ENCODE measurements at regions not wholly inside any gene's neighbourhood (a gene's known extent, or its start where the extent isn't known, plus 50 kb on each side); places are given as distances from the start of the nearest gene placed in this dataset.

DNA sequence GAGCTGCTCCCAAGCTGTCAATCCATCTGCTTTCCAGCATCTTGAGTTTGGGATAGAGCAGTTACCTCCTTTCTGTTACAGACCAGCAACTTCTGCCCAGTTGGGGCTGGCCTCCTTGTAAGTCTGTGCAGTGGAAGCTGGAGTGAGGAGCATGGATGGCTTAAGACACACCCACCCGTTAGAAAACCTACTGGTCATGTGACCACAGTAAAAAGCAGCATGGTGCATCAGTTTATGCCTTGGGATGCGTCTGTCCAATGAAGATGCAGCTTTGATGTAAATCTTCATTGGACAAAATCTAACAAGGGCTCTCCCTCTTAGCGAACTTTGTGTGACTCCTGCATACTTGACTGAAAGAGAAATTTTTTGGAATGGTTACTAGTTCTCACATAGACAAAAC, 453.5 kb downstream of the TYW1 start:
- Histone ChIP-seq H3K36me3 (ENCODE audit: control insufficient read depth in 2 of 2, extremely low read depth in 1 of 2, insufficient read depth in 1 of 2, low read length in 1 of 2) (no peaks in the 10 kb centered on the region), H3K4me3 (ENCODE audit: control insufficient read depth in 1 of 2, extremely low read depth in 1 of 2, low read length in 1 of 2) (no peak overlapping the region), H3K4me1 (ENCODE audit: control insufficient read depth in 1 of 2, extremely low read depth in 1 of 2, insufficient read depth in 2 of 2, low read length in 2 of 2) (no peaks in the 10 kb centered on the region), H3K27me3 (replicated peaks in 1 of 2; ENCODE audit: control insufficient read depth in 2 of 2, extremely low read depth in 1 of 2, insufficient read depth in 2 of 2, low read length in 1 of 2) (peaks cover 0 to 7% of the 10 kb centered on the region in 2 experiments), H3K9me3 (no peaks in the 10 kb centered on the region), H3K27ac (ENCODE audit: low read length) (no peak overlapping the region)
- peaks cover 0 to under 1% (median 0%) of the 10 kb centered on the region in 3 donors for H3K4me1 Mint-ChIP-seq
- WGBS (ENCODE audit: insufficient coverage) = 100% methylated on average over 1 of the region's 3 CpGs
- H3K9me3 Mint-ChIP-seq = peaks cover 4 to 15% (median 15%) of the 10 kb centered on the region in 3 donors
- POLR2A ChIA-PET = no interaction called here
- H3K27ac Mint-ChIP-seq = no peak overlapping the region
- no peak for DNase-seq
- H3K4me3 Mint-ChIP-seq = no peak overlapping the region
- CTCF ChIA-PET = no interaction called here
- peaks cover 2 to 16% of the 10 kb centered on the region in 2 donors for H3K27me3 Mint-ChIP-seq
- H3K36me3 Mint-ChIP-seq = no peaks in the 10 kb centered on the region
- ATAC-seq (replicated peaks in 1 of 4) = no peak

DNA sequence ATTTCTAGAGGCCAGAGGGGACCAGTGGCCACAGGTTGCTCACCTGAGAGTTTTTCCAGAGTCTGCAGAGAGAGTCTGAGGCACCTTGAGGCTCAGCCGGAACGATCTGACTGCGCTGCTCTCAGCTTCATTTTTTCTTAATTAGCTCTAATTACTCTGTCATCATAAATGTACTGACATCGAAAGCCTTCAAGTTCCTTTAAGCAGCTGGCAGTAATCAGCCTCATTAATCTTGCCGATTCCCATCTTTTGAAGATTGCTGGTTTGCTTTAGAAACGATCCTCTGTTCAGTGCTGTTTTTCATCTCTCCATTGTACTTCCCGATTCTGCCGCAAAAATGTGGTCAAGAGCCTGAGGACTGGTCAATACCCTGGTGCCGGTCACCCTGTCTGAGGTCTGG, 454.7 kb downstream of the TYW1 start:
- peaks cover 8 to 22% of the 10 kb centered on the region in 2 donors for H3K27me3 Mint-ChIP-seq
- peaks cover 0 to 5% (median 0%) of the 10 kb centered on the region in 3 donors for H3K4me1 Mint-ChIP-seq
- H3K4me1 ChIP-seq (ENCODE audit: control insufficient read depth in 1 of 2, extremely low read depth in 1 of 2, insufficient read depth in 2 of 2, low read length in 2 of 2) = no peaks in the 10 kb centered on the region
- ATAC-seq (replicated peaks in 1 of 4) (no peak), DNase-seq (no peak)
- H3K36me3 Mint-ChIP-seq = no peaks in the 10 kb centered on the region
- ChIA-PET CTCF (no interaction called here), POLR2A (no interaction called here)
- H3K27ac ChIP-seq (ENCODE audit: low read length) = no peak overlapping the region
- peaks cover 4 to 15% (median 15%) of the 10 kb centered on the region in 3 donors for H3K9me3 Mint-ChIP-seq
- no peak overlapping the region for H3K4me3 Mint-ChIP-seq
- no peaks in the 10 kb centered on the region for H3K9me3 ChIP-seq
- peaks cover 0 to 13% of the 10 kb centered on the region in 2 experiments for H3K27me3 ChIP-seq (replicated peaks in 1 of 2; ENCODE audit: control insufficient read depth in 2 of 2, extremely low read depth in 1 of 2, insufficient read depth in 2 of 2, low read length in 1 of 2)
- WGBS (ENCODE audit: insufficient coverage) = 83% methylated on average over 4 of the region's 9 CpGs
- no peaks in the 10 kb centered on the region for H3K36me3 ChIP-seq (ENCODE audit: control insufficient read depth in 2 of 2, extremely low read depth in 1 of 2, insufficient read depth in 1 of 2, low read length in 1 of 2)
- no peak overlapping the region for H3K4me3 ChIP-seq (ENCODE audit: control insufficient read depth in 1 of 2, extremely low read depth in 1 of 2, low read length in 1 of 2)
- H3K27ac Mint-ChIP-seq = no peak overlapping the region

- H3K4me1 Mint-ChIP-seq = peaks cover 0 to 5% (median 0%) of the 10 kb centered on the region in 3 donors
- H3K27ac Mint-ChIP-seq = no peak overlapping the region
- ChIA-PET POLR2A (no interaction called here), CTCF (no interaction called here)
- Histone ChIP-seq H3K27me3 (replicated peaks in 1 of 2; ENCODE audit: control insufficient read depth in 2 of 2, extremely low read depth in 1 of 2, insufficient read depth in 2 of 2, low read length in 1 of 2) (peaks cover 0 to 13% of the 10 kb centered on the region in 2 experiments), H3K4me3 (ENCODE audit: control insufficient read depth in 1 of 2, extremely low read depth in 1 of 2, low read length in 1 of 2) (no peak overlapping the region), H3K27ac (ENCODE audit: low read length) (no peak overlapping the region), H3K9me3 (no peaks in the 10 kb centered on the region), H3K36me3 (ENCODE audit: control insufficient read depth in 2 of 2, extremely low read depth in 1 of 2, insufficient read depth in 1 of 2, low read length in 1 of 2) (no peaks in the 10 kb centered on the region), H3K4me1 (ENCODE audit: control insufficient read depth in 1 of 2, extremely low read depth in 1 of 2, insufficient read depth in 2 of 2, low read length in 2 of 2) (no peaks in the 10 kb centered on the region)
- peaks cover 12 to 27% of the 10 kb centered on the region in 2 donors for H3K27me3 Mint-ChIP-seq
- no peak for ATAC-seq (replicated peaks in 1 of 4)
- H3K4me3 Mint-ChIP-seq = no peak overlapping the region
- peaks cover 4 to 15% (median 11%) of the 10 kb centered on the region in 3 donors for H3K9me3 Mint-ChIP-seq
- no peaks in the 10 kb centered on the region for H3K36me3 Mint-ChIP-seq
- DNase-seq = no peak
- WGBS (ENCODE audit: insufficient coverage) = 96% methylated on average over 6 of the region's 6 CpGs
Observed at GRCh38 chr7:67452516-67453026, 455.9 kb downstream of the TYW1 start.

DNA sequence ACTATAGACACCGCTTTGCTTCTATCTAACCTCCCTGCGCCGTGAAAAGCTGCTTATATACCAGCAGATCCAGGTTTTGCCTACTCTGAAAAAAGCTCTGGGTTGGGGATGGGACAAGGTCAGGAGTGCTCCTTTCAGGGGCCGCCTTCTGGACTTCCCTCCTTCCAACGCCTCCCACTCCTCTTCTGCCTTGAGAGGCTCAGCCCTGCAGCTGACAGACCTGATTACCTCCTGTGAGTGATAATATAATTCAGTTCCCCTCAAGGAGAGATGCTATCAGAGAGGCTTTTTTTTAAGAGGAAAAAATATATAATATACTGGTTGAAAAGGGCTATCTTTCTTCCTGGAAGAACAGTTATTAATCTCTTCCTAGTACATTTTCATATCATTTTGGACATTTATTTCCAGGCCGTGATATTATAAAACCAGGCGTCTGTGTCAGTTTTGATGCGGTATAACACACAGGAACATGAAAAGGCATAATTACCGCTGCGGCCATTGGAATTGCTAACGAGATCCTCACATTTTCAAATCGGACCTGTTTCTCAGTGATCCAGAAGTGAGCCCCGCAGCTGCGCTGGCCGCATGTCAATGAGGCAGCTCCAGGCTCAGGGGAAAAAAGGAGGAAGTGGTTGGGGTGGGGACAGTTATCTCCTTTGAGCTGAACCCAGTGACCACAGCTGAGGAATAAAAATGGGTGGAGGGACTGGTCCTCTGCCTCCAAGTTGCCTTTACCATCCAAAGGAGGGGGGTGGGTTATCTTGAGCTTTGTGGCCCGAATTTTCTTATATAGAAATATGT, 457.1 kb downstream of the TYW1 start:
- 25% methylated on average over 10 of the region's 16 CpGs for WGBS (ENCODE audit: insufficient coverage)
- no peak for DNase-seq
- POLR2A ChIA-PET = no interaction called here

GRCh38 chr7:67455508-67455907, 458.9 kb downstream of the TYW1 start:
- ATAC-seq (replicated peaks in 1 of 4) (no peak), DNase-seq (no peak)
- Mint-ChIP-seq H3K27ac (no peak overlapping the region), H3K4me1 (peaks cover 0 to 5% (median 0%) of the 10 kb centered on the region in 3 donors), H3K4me3 (no peak overlapping the region), H3K27me3 (peaks cover 12 to 29% of the 10 kb centered on the region in 2 donors), H3K36me3 (no peaks in the 10 kb centered on the region), H3K9me3 (peaks cover 0 to 12% (median 8%) of the 10 kb centered on the region in 3 donors)
- no peaks in the 10 kb centered on the region for H3K4me1 ChIP-seq (ENCODE audit: control insufficient read depth in 1 of 2, extremely low read depth in 1 of 2, insufficient read depth in 2 of 2, low read length in 2 of 2)
- no peaks in the 10 kb centered on the region for H3K9me3 ChIP-seq
- CTCF ChIA-PET = no interaction called here
- no peak overlapping the region for H3K4me3 ChIP-seq (ENCODE audit: control insufficient read depth in 1 of 2, extremely low read depth in 1 of 2, low read length in 1 of 2)
- no peak overlapping the region for H3K27ac ChIP-seq (ENCODE audit: low read length)
- peaks cover 0 to 13% of the 10 kb centered on the region in 2 experiments for H3K27me3 ChIP-seq (replicated peaks in 1 of 2; ENCODE audit: control insufficient read depth in 2 of 2, extremely low read depth in 1 of 2, insufficient read depth in 2 of 2, low read length in 1 of 2)
- WGBS (ENCODE audit: insufficient coverage) = no CpG with 5 or more reads among the region's 1 CpG
- H3K36me3 ChIP-seq (ENCODE audit: control insufficient read depth in 2 of 2, extremely low read depth in 1 of 2, insufficient read depth in 1 of 2, low read length in 1 of 2) = no peaks in the 10 kb centered on the region
- POLR2A ChIA-PET = no interaction called here

More for the DNA sequence above, 457.1 kb downstream of the TYW1 start:
- no peak for ATAC-seq (replicated peaks in 1 of 4)
- no peak overlapping the region for H3K4me3 Mint-ChIP-seq
- no peaks in the 10 kb centered on the region for H3K36me3 Mint-ChIP-seq
- Histone ChIP-seq H3K4me3 (ENCODE audit: control insufficient read depth in 1 of 2, extremely low read depth in 1 of 2, low read length in 1 of 2) (no peak overlapping the region), H3K9me3 (no peaks in the 10 kb centered on the region), H3K27ac (ENCODE audit: low read length) (no peak overlapping the region), H3K36me3 (ENCODE audit: control insufficient read depth in 2 of 2, extremely low read depth in 1 of 2, insufficient read depth in 1 of 2, low read length in 1 of 2) (no peaks in the 10 kb centered on the region), H3K27me3 (replicated peaks in 1 of 2; ENCODE audit: control insufficient read depth in 2 of 2, extremely low read depth in 1 of 2, insufficient read depth in 2 of 2, low read length in 1 of 2) (peaks cover 0 to 13% of the 10 kb centered on the region in 2 experiments), H3K4me1 (ENCODE audit: control insufficient read depth in 1 of 2, extremely low read depth in 1 of 2, insufficient read depth in 2 of 2, low read length in 2 of 2) (no peaks in the 10 kb centered on the region)
- H3K4me1 Mint-ChIP-seq = peaks cover 0 to 5% (median 0%) of the 10 kb centered on the region in 3 donors
- H3K27ac Mint-ChIP-seq = no peak overlapping the region
- peaks cover 12 to 29% of the 10 kb centered on the region in 2 donors for H3K27me3 Mint-ChIP-seq
- H3K9me3 Mint-ChIP-seq = peaks cover 0 to 12% (median 8%) of the 10 kb centered on the region in 3 donors
- CTCF ChIA-PET = no interaction called here

DNA sequence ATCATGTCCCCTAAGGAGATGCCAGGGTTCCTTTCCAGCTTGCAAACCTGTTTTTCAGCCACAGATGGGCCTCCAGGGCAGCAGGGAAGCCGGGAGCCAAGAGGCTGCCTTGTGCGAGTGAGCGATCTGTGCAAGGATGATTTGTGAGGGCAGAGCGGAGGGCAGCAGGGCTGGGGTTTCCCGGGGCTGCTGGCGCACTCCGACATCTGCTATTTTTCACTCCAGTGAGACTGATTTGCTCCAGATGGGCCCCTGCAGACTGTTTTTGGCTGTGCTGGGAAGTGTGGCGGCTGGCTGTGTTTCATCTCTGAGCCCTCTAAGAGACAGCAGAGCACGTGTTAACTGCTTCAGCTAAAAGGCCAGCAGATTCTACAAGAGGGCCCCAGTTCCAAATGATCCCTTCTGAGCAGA, 466.2 kb downstream of the TYW1 start:
- no peak overlapping the region for H3K27ac Mint-ChIP-seq
- Histone ChIP-seq H3K9me3 (no peaks in the 10 kb centered on the region), H3K36me3 (ENCODE audit: control insufficient read depth in 2 of 2, extremely low read depth in 1 of 2, insufficient read depth in 1 of 2, low read length in 1 of 2) (no peaks in the 10 kb centered on the region), H3K27ac (ENCODE audit: low read length) (no peak overlapping the region), H3K27me3 (replicated peaks in 1 of 2; ENCODE audit: control insufficient read depth in 2 of 2, extremely low read depth in 1 of 2, insufficient read depth in 2 of 2, low read length in 1 of 2) (peaks cover 0 to 6% of the 10 kb centered on the region in 2 experiments), H3K4me3 (ENCODE audit: control insufficient read depth in 1 of 2, extremely low read depth in 1 of 2, low read length in 1 of 2) (no peak overlapping the region), H3K4me1 (ENCODE audit: control insufficient read depth in 1 of 2, extremely low read depth in 1 of 2, insufficient read depth in 2 of 2, low read length in 2 of 2) (no peaks in the 10 kb centered on the region)
- DNase-seq (no peak), ATAC-seq (replicated peaks in 1 of 4) (no peak)
- H3K4me3 Mint-ChIP-seq = no peak overlapping the region
- CTCF ChIA-PET = no interaction called here
- H3K27me3 Mint-ChIP-seq = peaks cover 3 to 11% of the 10 kb centered on the region in 2 donors
- peaks cover 4 to 11% (median 8%) of the 10 kb centered on the region in 3 donors for H3K9me3 Mint-ChIP-seq
- 23% methylated on average over 6 of the region's 9 CpGs for WGBS (ENCODE audit: insufficient coverage)
- H3K36me3 Mint-ChIP-seq = no peaks in the 10 kb centered on the region
- POLR2A ChIA-PET = no interaction called here
- no peaks in the 10 kb centered on the region for H3K4me1 Mint-ChIP-seq
